ENCODE measurements at regions not wholly inside any gene's neighbourhood (a gene's known extent, or its start where the extent isn't known, plus 50 kb on each side); places are given as distances from the start of the nearest gene placed in this dataset.
"Not testable (repeated sequence)": the region's sequence is repeated elsewhere in the genome, so short reads cannot be mapped to it uniquely, and the experiment has no call there.

DNA sequence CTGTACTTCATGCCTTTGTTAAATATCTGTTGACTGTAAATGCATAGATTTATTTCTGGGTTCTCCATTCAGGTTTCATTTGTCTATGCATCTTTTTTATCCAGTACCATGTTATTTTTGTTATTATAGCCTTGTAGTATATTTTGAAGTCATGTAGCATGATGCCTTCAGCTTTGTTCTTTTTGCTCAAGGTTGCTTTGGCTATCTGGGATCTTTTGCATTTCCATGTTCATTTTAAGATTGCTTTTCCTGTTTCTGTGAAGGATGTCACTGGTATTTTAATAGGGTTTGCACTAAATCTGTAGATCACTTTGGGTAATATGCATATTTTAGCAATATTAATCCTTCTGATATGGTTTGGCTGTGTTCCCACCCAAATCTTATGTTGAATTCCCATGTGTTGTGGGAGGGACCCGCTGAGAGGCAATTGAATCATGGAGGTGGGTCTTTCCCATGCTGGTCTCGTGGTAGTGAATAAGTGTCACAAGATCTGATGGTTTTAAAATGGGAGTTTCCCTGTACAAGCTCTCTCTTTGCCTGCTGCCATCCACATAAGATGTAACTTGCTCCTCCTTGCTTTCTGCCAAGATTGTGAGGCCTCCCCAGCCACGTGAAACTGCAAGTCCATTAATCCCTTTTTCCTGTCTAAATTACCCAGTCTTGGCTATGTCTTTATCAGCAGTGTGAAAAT, 302.8 kb upstream of the SEMA3C start:
- no peak for DNase-seq (ENCODE audit: low spot score)

GRCh38 chr7:81218480-81219106, 299.7 kb upstream of the SEMA3C start:
- DNase-seq (ENCODE audit: low spot score) = no peak

DNA sequence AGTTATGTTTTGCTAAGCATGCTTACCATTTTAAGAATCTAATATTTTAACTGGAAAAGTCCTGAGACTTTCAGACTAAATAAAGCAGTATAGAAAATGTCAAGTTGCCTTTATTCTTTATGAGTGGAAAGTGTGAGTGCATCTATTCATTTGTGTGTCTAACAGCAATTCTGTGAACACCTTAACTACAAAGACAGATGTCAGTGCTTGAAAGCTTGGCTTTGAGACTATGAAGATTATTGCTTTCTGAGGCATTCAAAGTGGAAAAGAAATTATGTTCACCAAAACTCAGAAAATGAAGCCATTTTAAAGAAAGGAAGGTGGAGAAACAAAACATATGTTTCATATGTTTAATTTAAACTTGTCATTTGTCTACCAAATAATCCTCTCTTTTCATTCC, 294.5 kb upstream of the SEMA3C start:
- no peak for DNase-seq (ENCODE audit: low spot score)

DNA sequence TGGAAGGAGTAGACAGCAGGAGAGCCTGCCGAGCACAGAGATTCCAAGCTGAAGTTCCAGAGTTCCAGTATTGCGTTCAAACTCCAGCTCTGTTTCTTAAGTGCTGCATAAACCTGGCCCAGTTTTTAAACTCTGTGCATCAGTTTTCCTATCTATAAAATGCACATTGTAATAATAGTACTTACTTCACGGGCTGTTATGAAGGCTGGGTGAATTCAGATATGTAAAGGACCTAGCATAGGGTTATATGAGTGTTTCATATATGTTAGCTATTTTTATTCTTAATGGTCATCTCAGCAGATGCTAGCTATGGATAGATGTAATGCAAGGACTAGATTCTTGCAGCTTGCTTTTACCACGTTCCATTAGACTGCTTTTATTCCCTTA, 293.1 kb upstream of the SEMA3C start:
- DNase-seq (ENCODE audit: low spot score) = no peak

GRCh38 chr7:81211204-81211933, 292.5 kb upstream of the SEMA3C start:
- DNase-seq (ENCODE audit: low spot score) = no peak

- no peak for DNase-seq (ENCODE audit: low spot score)
Observed at GRCh38 chr7:81210137-81211064, 291.6 kb upstream of the SEMA3C start.

GRCh38 chr7:81209059-81209458, 290.2 kb upstream of the SEMA3C start:
- DNase-seq (ENCODE audit: low spot score) = no peak

DNA sequence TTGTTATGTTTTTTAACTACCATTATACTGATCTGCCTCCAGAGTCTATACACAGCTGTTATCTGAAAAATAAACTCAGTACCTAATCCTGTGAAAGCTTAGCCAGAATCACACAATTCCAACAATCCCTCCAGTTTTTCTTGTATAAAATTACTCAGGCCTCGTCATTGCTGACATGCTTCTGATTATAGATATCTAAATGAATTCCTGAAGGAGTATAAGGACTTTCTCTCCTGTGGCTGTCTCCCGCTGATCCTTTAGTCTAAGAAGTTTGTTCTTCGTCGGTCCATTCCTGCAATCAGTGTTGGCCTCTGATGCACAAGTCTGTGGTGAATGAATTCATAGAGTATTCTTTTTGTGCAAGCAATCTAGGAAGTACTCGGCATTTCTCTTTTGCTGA, 288.9 kb upstream of the SEMA3C start:
- no peak for DNase-seq (ENCODE audit: low spot score)

GRCh38 chr7:81206667-81207360, 288.0 kb upstream of the SEMA3C start:
- DNase-seq (ENCODE audit: low spot score) = no peak

- no peak for DNase-seq (ENCODE audit: low spot score)
Observed at GRCh38 chr7:81206217-81206616, 287.4 kb upstream of the SEMA3C start.

DNA sequence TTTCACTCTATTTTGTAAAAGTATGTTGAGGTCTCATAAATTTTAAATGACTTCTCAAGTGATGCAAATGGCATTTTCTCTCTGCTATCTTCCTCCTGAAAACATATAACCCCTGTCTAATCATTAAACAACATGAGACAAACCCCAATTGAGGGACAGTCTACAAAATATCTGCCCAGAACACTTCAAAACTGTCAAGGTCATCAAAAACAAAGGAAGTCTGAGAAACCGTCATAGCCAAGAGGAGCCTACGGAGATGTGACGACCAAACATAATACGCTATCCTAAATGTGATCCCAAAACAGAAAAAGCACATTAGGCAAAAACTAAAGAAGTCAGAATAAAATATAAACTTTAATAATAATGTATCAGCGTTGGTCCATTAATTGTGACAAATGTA, 282.3 kb upstream of the SEMA3C start:
- no peak for DNase-seq (ENCODE audit: low spot score)

GRCh38 chr7:81198766-81199165, 279.9 kb upstream of the SEMA3C start:
- no peak for DNase-seq (ENCODE audit: low spot score)

- no peak for DNase-seq (ENCODE audit: low spot score)
Observed at GRCh38 chr7:81197266-81197665, 278.4 kb upstream of the SEMA3C start.

DNA sequence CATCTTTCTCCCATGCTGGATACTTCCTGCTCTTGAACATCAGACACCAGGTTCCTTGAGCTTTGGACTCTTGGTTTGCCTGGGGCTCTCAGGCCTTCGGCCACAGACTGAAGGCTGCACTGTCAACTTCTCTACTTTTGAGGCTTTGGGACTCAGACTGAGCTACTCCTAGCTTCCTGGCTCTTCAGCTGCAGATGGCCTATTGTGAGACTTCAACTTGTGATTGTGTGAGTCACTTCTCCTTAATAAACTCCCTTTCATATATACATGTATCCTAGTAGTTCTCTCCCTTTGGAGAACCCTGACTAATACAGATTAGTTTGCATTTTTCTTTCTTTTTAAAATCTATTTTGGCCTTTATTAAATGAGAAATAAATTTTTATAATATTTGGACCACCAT, 276.2 kb upstream of the SEMA3C start:
- no peak for DNase-seq (ENCODE audit: low spot score)

DNA sequence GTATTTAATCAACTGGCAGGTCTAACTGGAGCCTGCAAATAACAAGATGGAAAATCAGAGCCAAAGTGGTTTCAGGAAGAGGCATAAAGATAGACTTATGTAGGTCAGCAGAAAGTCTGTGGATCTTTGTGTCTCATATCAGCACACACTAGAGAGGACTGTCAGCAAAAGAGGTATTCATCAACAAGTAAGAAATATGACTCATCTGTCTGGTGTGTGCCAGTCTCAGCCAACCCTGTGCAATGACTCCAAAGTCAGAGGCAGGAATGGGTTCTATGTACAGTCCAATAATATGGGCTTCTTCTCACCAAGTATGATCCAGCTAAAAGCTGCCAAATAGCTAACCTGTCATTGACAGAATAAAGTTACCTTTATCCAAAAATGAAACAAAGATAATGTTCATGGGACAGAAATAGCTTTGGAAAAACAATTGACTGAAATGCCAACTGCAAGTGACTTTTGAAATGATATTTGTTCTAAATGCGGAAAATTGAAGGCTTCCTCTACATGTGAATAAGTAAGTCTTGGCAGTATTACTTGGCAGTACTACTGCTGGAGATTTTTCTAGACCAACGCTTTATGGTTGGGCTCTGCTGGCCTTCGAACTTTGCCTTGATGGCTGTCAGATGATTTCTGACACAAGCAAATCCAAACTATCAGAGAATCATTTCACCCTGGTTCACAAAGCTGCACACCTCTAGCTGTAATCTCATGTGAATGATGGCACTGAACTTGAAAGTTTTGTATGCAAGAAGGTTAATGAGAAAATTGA, 272.3 kb upstream of the SEMA3C start:
- DNase-seq (ENCODE audit: low spot score) = no peak

- DNase-seq (ENCODE audit: low spot score) = no peak
Observed at GRCh38 chr7:81187753-81188152, 268.9 kb upstream of the SEMA3C start.

- no peak for DNase-seq (ENCODE audit: low spot score)
Observed at GRCh38 chr7:81186691-81187090, 267.8 kb upstream of the SEMA3C start.

DNA sequence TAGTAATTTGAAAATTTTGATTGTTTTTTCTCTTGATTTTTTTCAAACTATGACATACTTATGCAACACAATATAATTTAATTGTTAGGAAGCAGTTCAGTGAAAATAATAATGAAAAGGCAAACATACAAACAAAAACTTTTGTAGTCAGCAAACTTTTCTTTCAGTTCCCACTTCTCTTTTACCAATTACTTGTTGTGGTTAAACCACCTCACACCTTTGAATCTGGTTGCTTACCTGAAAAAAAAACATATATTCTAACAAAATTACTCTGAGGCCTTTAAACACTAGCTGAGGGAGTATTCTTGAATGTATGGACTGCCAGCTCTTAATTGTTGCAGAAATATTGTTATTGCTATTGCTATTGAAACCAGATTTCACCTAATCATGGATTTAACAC, 266.2 kb upstream of the SEMA3C start:
- DNase-seq (ENCODE audit: low spot score) = no peak

- DNase-seq (ENCODE audit: low spot score) = no peak
Observed at GRCh38 chr7:81183326-81183725, 264.5 kb upstream of the SEMA3C start.

DNA sequence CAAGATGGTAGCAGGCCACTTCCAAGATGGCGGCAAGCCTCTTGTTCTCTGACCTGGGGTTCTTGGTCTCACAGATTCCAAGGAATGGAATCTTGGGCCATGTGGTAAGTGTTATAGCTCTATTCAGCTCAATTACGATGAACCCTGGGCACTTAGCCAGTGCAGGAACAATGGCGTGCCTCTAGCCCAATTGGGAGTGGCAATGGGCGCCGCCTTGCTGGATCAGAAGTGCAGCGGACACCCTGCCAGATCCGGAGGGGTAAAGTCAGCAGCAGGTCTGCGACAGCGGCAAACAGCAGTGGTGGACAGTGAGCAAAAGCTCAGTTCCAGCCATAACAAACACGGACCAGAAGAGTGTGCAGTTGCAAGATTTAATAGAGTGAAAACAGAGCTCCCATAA, 263.2 kb upstream of the SEMA3C start:
- not testable (repeated sequence) for DNase-seq (ENCODE audit: low spot score)

- DNase-seq (ENCODE audit: low spot score) = no peak
Observed at GRCh38 chr7:81181066-81181465, 262.2 kb upstream of the SEMA3C start.
